Right atrium auricular region (tissue), 2 donors: ENCODE measurements at regions not wholly inside any gene's neighbourhood (a gene's known extent, or its start where the extent isn't known, plus 50 kb on each side); places are given as distances from the start of the nearest gene placed in this dataset.
A peak's percentile ranks its signal among the peaks of the same experiment; 100 is the strongest.

Experiments
- DNase-seq: peaks from one replicate; pipeline ENCODE4 v3.0.0-alpha.2; 2019; ENCODE audit warnings: low spot score
- H3K27ac ChIP-seq, 2 donors: fragments of 200-600 bp; sonication (generic); 1 replicate in 1 of 2; 2 replicates in 1 of 2; pipeline ENCODE4 v1.5.1; 2016 to 2019
- H3K27me3 ChIP-seq, 2 donors: fragments of 200-600 bp; sonication (generic); one replicate each; pipeline versions ENCODE4 v1.5.1 to v1.6.0; 2017 to 2019
- H3K36me3 ChIP-seq: fragments of 200-600 bp; sonication (generic); one replicate; pipeline ENCODE4 v1.5.1; 2016
- H3K4me1 ChIP-seq, 2 donors: fragments of 200-600 bp; sonication (generic); one replicate each; pipeline versions ENCODE4 v1.5.1 to v1.6.0; 2017 to 2019
- H3K4me3 ChIP-seq, 2 donors: fragments of 200-600 bp; sonication (generic); 1 replicate in 1 of 2; 2 replicates in 1 of 2; pipeline ENCODE4 v1.5.1; 2017 to 2019; ENCODE audit warnings: mild to moderate bottlenecking in 1 of 2, moderate library complexity in 1 of 2
- H3K9me3 ChIP-seq, 2 donors: fragments of 200-600 bp; sonication (generic); one replicate each; pipeline ENCODE4 v1.5.1; 2019
- TF ChIP-seq, protein P1 (sequence below), 2 donors: fragments of 200-600 bp; sonication (generic); IDR thresholded peaks; one replicate each; pipeline ENCODE4 v1.5.1; 2019; ENCODE audit warnings: antibody characterized with exemption in 2 of 2

DNA sequence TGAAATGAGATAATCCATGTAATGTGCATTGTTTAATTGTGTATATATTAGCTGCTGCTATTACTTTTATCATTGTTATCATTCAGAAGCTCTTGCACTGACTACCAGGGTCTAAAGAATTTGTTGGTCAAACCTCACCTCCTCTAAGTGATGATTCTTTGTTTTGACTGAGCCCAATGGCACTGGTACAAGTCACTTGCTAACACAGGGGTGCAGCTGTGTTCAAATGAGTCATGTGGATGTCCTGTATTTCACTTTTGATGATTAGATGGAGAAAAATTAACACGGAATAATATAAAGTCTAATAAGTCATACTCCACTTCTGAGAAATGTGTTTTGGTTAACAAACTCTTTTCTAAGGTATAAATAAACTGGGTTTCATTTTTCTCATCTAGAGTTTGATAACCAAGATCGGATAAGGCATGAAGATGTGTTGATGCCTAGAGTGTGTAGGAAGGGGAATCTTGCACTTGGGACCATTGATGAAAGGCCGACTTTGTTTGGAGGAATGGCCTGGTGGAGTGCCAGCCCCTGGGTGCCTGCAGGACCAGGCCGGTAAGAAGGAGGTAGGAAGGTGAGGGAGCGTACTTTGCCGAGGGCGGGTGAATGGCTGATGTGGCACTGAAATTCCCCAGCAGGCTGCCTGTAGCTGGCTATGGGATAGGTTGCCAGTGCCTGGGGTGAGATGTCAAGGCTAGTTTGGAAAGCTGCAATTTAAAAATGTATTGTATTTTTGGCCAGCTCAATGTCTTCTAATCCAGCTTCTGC, 244.7 kb upstream of the ZPLD1 start:
- no peak for DNase-seq
- no peak overlapping the region for H3K4me3 ChIP-seq
- H3K27me3 ChIP-seq, result no peaks in the 10 kb centered on the region
- no peaks in the 10 kb centered on the region for H3K9me3 ChIP-seq
- H3K4me1 ChIP-seq, result peaks cover 0 to 5% of the 10 kb centered on the region in 2 donors
- H3K36me3 ChIP-seq, result no peaks in the 10 kb centered on the region
- peak overlapping the region in 1 of 2 donors; percentile 38 for H3K27ac ChIP-seq
- TF ChIP-seq, protein P1, sequence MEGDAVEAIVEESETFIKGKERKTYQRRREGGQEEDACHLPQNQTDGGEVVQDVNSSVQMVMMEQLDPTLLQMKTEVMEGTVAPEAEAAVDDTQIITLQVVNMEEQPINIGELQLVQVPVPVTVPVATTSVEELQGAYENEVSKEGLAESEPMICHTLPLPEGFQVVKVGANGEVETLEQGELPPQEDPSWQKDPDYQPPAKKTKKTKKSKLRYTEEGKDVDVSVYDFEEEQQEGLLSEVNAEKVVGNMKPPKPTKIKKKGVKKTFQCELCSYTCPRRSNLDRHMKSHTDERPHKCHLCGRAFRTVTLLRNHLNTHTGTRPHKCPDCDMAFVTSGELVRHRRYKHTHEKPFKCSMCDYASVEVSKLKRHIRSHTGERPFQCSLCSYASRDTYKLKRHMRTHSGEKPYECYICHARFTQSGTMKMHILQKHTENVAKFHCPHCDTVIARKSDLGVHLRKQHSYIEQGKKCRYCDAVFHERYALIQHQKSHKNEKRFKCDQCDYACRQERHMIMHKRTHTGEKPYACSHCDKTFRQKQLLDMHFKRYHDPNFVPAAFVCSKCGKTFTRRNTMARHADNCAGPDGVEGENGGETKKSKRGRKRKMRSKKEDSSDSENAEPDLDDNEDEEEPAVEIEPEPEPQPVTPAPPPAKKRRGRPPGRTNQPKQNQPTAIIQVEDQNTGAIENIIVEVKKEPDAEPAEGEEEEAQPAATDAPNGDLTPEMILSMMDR (IDR thresholded peaks at IDR 0.05), result no peak

- Histone ChIP-seq H3K36me3 (no peaks in the 10 kb centered on the region), H3K27me3 (no peaks in the 10 kb centered on the region), H3K4me3 (no peak overlapping the region), H3K9me3 (no peaks in the 10 kb centered on the region), H3K27ac (no peak overlapping the region), H3K4me1 (peaks cover 0 to 5% of the 10 kb centered on the region in 2 donors)
- no peak for DNase-seq
- TF ChIP-seq, protein P1 (IDR thresholded peaks at IDR 0.05), result no peak
Measured at GRCh38 chr3:102192575-102192974, 242.2 kb upstream of the ZPLD1 start.

GRCh38 chr3:102193255-102193654, 241.6 kb upstream of the ZPLD1 start:
- Histone ChIP-seq H3K27ac (no peak overlapping the region), H3K4me3 (no peak overlapping the region), H3K9me3 (no peaks in the 10 kb centered on the region), H3K27me3 (no peaks in the 10 kb centered on the region), H3K36me3 (no peaks in the 10 kb centered on the region), H3K4me1 (peaks cover 0 to 5% of the 10 kb centered on the region in 2 donors)
- no peak for DNase-seq
- TF ChIP-seq, protein P1 (IDR thresholded peaks at IDR 0.05), result no peak

GRCh38 chr3:102194001-102194400, 240.8 kb upstream of the ZPLD1 start:
- H3K9me3 ChIP-seq, result no peaks in the 10 kb centered on the region
- no peak overlapping the region for H3K27ac ChIP-seq
- H3K36me3 ChIP-seq, result no peaks in the 10 kb centered on the region
- H3K4me1 ChIP-seq, result peaks cover 0 to 5% of the 10 kb centered on the region in 2 donors
- TF ChIP-seq, protein P1 (IDR thresholded peaks at IDR 0.05), result no peak
- no peak for DNase-seq
- H3K4me3 ChIP-seq, result no peak overlapping the region
- H3K27me3 ChIP-seq, result no peaks in the 10 kb centered on the region

DNA sequence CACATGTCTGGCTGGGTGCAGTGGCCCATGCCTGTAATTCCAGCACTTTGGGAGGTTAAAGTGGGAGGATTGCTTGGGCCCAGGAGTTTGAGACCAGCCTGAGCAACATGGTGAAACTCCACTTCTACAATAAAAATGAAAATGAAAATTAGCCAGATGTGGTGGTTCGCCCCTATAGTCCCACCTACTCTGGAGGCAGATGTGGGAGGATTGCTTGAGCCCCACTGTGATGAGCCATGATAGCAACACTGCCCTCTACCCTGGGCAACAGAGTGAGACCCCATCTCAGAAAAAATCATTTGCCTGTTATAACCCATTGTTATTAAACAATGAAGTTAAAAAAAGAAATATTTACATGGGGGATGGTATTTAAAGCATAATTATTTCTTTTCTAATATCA, 240.1 kb upstream of the ZPLD1 start:
- Histone ChIP-seq H3K4me3 (no peak overlapping the region), H3K4me1 (peaks cover 0 to 5% of the 10 kb centered on the region in 2 donors), H3K27me3 (no peaks in the 10 kb centered on the region), H3K9me3 (no peaks in the 10 kb centered on the region), H3K36me3 (no peaks in the 10 kb centered on the region), H3K27ac (no peak overlapping the region)
- TF ChIP-seq, protein P1 (IDR thresholded peaks at IDR 0.05), result no peak
- no peak for DNase-seq
